GM12872 (cell line): ENCODE measurements at regions not wholly inside any gene's neighbourhood (a gene's known extent, or its start where the extent isn't known, plus 50 kb on each side); places are given as distances from the start of the nearest gene placed in this dataset.

Experiments
- TF ChIP-seq, protein P1 (sequence below): IDR thresholded peaks from 3 replicates; pipeline ENCODE4 v1.5.1; 2011; ENCODE audit warnings: low read depth, mild to moderate bottlenecking, low read length, moderate library complexity; ENCODE audit not compliant: insufficient read depth

DNA sequence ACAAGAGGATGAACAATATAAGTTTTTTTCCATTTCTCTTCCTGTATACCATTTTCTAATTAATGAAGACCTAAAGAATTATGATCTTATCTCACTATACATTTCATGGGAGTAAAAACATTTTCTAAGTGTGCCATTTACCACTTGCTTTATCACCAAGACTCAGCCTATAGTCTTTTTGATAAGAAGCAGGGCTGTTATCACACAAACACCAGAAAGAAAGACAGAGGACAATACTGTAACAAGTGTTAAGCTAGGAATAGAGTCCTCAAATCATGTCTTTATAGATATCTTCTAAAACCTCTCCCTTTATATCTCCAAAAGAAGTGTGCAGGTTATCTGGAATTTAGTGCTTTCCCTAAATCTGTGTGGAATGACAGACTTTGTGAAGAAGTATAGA, 119.7 kb downstream of the FAM174A start:
- TF ChIP-seq, protein P1, sequence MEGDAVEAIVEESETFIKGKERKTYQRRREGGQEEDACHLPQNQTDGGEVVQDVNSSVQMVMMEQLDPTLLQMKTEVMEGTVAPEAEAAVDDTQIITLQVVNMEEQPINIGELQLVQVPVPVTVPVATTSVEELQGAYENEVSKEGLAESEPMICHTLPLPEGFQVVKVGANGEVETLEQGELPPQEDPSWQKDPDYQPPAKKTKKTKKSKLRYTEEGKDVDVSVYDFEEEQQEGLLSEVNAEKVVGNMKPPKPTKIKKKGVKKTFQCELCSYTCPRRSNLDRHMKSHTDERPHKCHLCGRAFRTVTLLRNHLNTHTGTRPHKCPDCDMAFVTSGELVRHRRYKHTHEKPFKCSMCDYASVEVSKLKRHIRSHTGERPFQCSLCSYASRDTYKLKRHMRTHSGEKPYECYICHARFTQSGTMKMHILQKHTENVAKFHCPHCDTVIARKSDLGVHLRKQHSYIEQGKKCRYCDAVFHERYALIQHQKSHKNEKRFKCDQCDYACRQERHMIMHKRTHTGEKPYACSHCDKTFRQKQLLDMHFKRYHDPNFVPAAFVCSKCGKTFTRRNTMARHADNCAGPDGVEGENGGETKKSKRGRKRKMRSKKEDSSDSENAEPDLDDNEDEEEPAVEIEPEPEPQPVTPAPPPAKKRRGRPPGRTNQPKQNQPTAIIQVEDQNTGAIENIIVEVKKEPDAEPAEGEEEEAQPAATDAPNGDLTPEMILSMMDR: no peak

DNA sequence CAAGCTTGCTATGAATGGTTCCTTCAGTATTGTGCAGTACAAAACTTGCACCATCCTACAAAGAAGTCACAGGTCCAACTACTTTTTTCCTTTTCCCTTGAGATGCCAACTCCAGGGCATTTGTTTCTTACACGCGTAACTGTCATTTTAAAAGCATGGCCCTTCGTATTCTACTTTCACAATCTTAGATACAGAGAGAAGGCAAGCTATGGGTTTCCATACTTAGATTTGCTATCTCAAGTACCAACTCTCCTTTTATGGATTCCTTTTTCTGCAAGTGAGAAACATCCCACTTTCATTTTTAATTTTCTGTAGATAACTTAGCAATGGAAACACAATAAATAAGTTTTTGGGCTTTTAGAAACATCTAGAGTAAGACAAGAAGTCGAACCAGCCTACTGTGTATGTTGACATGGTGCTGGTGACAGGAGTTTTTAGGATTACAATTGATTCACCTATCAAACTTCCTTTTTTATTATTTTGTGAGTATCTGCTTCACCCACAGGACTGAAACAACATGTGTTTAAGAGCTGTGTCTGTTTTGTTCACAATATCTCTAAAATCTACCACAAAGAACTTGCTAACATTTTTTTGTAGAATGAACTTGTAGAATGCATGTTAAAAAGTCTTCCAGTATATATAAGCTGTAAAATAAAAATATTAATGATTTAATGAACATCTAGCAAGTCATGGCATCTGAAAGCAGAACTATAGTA, 124.1 kb downstream of the FAM174A start:
- TF ChIP-seq, protein P1: no peak

DNA sequence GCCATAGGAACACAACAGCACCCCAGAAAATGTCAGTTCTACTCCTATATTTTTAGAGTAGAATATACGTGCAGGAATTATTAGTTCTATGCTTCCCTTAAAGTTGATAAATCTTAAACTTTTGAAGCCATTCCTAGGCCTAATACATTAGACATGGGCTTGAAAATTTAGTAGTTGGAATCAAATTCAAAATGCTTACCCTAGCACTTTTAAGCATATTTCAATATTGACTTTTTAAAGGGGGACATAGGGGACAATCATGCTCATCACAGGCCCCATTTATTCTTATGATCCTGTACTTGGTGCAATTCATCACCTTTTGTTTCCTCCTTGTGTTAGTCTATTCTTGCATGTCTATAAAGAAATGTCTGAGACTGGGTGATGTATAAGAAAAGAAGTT, 129.0 kb downstream of the FAM174A start:
- TF ChIP-seq, protein P1: no peak

DNA sequence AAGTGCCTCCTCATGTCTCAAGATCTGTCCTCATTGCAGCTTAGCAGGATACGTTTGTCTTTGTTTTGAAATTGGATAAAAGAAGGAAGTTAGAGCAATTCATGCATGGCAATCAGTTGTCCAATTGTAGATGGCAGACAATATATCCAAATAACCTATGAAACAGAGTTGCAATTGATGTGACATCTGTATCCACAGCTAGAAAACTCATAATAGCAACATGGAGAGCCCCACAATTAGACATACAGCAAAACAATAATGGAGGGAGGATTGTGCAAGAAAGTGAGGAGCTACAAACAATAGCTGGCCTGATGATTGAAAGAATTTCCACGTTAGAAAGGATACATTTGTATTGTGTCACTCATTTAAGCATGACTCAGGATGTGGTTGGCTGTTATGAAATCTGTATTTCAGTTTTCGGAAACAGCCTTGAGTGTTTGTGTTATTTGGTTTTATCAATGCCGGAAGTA, 132.0 kb downstream of the FAM174A start:
- TF ChIP-seq, protein P1: no peak

DNA sequence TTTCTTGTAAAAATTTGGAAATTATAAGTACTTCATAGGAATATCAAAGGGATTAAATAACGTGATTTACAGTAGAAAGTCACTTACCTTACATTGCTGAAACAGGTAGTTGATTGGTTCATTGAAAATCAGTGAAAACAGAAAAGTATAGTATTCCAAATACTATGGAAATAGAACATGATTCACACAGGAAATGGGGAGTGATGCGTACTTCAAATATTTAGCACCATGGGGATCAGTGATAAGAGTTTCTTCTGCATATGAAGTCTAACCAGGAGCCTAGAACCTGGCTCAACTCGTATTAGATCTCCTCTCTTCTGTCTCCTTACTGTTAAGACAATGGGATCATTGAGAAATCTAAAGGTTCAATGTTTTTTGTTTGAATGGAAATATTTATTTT, 133.3 kb downstream of the FAM174A start:
- TF ChIP-seq, protein P1: no peak

DNA sequence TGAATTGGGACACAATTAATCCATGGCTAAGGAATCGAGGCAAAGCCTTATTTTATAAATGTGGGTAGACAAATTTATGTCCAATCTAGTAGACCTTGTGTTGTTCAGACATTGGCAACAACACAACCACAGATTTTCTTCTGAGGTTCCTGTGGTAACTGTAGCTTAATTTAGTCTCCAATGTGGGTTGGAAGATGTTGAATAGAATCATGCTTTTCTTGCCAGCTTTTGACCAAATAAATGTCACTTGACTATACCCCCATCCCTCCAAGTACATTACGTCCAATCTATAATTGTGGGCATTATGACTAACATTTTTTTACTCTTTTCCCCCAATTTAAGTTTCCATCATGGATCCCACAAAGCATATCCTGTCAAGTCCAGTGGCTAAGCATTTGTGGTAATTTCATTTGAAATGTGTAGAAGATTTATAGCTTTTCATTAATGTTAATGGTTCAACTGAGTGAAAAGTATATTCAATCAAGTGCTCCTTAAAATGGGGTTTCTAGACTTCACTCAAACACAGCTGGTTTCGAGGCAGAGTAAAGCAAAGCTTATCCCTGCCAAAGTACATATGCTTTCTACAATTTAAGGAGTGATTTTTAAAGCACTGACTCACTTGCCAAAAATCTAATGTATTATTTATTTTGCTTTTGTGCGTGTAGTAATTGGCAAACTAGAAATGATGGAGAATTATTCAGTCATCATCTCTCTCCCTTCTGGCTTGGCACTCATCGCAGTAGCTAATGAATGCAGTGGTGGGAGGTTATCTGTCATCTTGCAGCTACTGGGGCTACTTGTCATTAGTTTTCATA, 141.8 kb downstream of the FAM174A start:
- TF ChIP-seq, protein P1: no peak

DNA sequence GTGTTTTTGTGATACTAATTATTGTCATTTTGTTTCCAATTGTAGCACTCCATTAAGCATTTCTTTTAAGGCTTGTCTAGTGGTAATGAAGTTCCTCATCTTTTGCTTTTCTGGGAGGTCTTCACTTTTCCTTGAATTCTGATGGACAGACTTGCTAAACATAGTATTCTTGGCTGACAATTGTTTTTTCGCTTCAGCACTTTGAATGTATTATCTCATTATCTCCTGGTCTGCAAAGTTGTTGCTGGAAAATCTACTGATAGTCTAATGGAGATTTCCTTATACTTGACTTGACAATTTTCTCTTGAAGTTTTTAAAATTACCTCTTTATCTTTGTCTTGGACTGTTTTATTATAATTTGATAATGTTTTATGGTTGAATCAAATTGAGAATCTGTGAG, 147.5 kb downstream of the FAM174A start:
- TF ChIP-seq, protein P1: no peak
